ENCODE measurements at regions not wholly inside any gene's neighbourhood (a gene's known extent, or its start where the extent isn't known, plus 50 kb on each side); places are given as distances from the start of the nearest gene placed in this dataset.

DNA sequence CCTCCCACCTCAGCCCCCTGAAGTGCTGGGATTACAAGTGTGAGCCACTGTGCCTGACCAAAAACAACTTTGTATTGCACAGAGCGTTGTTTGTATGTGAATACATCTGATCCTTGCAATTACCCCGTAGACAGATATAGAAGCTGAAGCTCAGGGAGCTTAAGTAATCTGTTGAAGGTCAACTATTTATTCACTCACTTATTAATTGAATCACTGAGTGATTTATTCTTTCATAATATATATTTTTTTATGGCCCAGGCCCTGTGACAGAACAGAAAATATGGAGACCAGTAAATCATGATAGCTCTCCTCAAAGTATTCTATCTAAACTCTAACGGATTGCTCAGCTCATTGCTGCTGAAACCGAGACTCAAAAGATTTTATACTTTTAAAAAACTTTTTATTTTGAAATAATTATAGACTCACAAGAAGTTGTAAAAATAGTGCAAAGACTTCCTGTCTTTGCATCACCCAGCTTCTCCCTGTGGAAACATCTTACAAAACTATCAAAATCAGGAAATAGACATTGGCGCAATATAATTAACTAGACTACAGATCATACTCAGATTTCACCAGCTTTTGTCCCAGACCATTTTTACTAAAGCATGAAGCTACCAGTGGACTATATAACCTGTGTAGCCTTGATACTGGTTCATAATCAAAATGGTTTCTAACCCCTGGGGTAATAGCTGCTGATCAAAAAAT lies 466.1 kb downstream of the PDCD6IP start:
- TF ChIP-seq, protein P1, sequence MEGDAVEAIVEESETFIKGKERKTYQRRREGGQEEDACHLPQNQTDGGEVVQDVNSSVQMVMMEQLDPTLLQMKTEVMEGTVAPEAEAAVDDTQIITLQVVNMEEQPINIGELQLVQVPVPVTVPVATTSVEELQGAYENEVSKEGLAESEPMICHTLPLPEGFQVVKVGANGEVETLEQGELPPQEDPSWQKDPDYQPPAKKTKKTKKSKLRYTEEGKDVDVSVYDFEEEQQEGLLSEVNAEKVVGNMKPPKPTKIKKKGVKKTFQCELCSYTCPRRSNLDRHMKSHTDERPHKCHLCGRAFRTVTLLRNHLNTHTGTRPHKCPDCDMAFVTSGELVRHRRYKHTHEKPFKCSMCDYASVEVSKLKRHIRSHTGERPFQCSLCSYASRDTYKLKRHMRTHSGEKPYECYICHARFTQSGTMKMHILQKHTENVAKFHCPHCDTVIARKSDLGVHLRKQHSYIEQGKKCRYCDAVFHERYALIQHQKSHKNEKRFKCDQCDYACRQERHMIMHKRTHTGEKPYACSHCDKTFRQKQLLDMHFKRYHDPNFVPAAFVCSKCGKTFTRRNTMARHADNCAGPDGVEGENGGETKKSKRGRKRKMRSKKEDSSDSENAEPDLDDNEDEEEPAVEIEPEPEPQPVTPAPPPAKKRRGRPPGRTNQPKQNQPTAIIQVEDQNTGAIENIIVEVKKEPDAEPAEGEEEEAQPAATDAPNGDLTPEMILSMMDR (IDR thresholded peaks at IDR 0.05), result no peak
- DNase-seq (ENCODE audit: low spot score), result no peak
- Histone ChIP-seq H3K27ac (peak overlapping the region in 1 of 2 donors; percentile 71), H3K4me3 (no peak overlapping the region)

DNA sequence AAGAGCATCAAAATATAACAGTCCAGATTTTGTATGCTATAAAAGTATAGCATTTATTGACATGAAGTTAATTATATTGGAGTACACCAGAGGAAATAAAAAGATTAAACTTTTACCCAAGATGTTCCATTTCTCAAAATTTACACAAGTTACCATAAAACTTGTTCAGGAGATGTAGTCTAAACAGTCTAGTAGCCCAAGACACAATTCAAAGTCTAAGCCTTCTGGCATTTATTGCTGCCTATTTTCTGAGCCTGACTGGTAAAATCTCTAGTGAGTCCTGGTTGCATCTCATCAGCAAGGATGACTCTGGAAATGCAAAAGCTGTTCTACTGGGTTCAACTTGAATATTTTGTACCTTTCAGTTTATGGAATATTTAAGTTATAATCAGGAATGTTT lies 468.7 kb downstream of the PDCD6IP start:
- H3K4me3 ChIP-seq, result no peak overlapping the region
- TF ChIP-seq, protein P1 (IDR thresholded peaks at IDR 0.05), result no peak
- no peak overlapping the region for H3K27ac ChIP-seq
- no peak for DNase-seq (ENCODE audit: low spot score)

DNA sequence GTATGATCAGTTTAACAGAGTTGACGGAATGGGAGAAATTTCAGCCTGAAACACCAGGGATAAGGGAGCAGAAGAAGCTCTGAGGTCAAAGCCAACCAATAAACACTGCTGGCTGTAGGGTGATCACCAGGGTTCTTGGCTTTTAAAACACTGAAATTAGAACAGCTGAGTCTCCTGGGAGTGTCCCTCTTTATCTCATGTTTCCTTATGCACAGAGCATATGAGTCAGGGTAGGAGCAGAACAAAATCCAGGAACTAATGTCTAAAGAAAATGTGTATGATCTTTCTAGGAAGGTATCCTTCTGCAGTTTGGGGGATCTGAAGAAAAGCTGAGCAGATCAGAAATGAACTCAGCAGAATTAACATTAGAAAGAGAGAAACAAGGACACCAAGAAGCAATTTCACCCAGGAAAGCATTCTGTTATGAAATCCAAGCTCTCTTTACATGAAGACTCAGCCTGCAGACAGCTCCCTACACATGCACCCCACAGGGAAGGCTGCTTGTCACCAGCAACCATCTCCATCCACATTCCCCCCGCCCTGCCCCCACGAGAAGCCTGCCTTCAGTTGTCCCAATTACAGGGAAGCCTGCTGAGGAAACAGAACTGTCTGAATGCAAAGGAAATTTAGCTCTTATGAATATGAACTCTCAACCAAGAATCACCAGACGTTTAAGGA lies 469.7 kb downstream of the PDCD6IP start:
- Histone ChIP-seq H3K27ac (no peak overlapping the region), H3K4me3 (no peak overlapping the region)
- TF ChIP-seq, protein P1 (IDR thresholded peaks at IDR 0.05), result no peak
- no peak for DNase-seq (ENCODE audit: low spot score)

DNA sequence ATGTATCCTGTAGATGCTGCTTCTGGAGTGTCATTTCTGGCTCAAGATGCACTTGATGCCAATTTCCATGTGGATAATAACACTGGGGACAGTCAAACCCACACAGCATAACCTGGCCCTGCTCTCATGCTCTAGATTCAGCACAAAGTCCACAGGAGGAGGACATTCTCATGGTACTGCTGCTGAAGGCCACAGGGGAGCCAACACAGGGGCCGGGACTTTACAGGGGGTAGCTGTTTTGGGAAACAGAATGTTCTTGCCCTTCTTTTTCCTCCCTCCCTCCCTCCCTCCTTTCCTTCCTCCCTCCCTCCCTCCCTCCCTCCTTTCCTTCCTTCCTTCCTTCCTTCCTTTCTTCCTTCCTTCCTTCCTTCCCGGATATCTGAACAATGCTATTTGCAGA lies 477.4 kb downstream of the PDCD6IP start:
- TF ChIP-seq, protein P1 (IDR thresholded peaks at IDR 0.05), result no peak
- H3K27ac ChIP-seq, result no peak overlapping the region

DNA sequence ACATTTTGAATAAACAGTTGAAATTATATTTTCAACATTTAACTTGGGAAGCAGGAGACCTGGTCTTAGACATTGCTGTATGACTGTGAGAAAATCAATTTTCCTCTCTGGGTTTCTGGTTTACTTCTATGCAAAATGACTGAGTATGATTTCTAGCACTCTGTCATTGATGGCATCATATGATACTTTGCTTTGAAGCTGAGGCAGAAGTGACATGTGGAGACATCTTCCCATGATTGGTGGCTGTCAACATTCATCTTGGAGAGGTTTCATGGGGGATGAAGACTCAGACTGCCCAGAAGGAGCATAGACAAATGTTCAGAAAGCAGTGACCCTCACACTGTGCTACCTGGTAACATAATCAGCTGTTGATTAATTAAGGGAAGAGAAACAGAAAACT lies 477.9 kb downstream of the PDCD6IP start:
- Histone ChIP-seq H3K27ac (no peak overlapping the region), H3K4me3 (no peak overlapping the region)
- no peak for DNase-seq (ENCODE audit: low spot score)
- TF ChIP-seq, protein P1 (IDR thresholded peaks at IDR 0.05), result no peak

More for the DNA sequence above, 477.4 kb downstream of the PDCD6IP start:
- DNase-seq (ENCODE audit: low spot score), result no peak
- H3K4me3 ChIP-seq, result no peak overlapping the region

DNA sequence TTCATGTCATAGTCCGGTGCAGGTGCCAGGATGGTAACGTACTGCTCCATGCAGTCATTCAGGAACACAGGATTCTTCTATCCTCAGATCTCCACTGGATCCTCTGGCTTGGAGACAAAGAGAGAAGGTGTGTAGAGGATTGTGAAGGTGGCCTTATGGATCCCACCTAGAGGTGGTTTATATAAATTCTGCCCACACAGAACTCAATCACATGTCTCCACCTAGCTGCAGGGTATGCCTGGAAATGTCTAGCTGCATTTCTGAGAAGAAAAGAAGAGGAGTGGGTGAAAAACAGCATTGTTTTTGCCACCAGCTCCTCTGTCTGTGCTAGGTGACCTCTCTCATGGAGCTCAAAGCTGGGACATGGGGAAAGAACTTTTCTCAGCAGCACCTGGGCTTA lies 478.7 kb downstream of the PDCD6IP start:
- TF ChIP-seq, protein P1 (IDR thresholded peaks at IDR 0.05), result no peak
- no peak for DNase-seq (ENCODE audit: low spot score)
- H3K27ac ChIP-seq, result no peak overlapping the region
- H3K4me3 ChIP-seq, result no peak overlapping the region

DNA sequence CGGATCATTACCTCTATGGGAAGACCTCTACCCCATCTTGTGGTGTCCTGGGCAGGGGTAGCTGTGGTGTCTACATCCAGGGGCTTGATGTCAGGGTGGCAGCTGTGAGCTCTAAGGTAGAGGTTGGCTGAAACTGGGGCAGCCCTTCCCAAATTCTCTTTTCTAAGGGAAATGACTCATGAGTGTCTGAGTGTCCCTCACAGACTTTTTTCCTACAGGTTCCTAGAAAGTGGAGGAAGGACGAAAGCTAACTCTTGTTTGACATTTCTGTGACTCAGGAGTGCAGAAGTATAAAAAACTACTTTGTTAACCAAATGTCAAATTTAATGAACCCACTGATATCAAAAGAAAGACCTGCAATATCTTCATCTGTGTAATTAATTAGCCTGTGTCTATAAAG lies 481.5 kb downstream of the PDCD6IP start:
- no peak for DNase-seq (ENCODE audit: low spot score)
- TF ChIP-seq, protein P1 (IDR thresholded peaks at IDR 0.05), result no peak
- no peak overlapping the region for H3K4me3 ChIP-seq
- no peak overlapping the region for H3K27ac ChIP-seq
